Stimulated activated CD4-positive, alpha-beta T cell treated with anti-CD3 and anti-CD28 coated beads, TNF-alpha, amount 100 ng/mL, for 1 hour (primary cell): ENCODE measurements at regions not wholly inside any gene's neighbourhood (a gene's known extent, or its start where the extent isn't known, plus 50 kb on each side); places are given as distances from the start of the nearest gene placed in this dataset.

Experiments
- DNase-seq, 3 donors: peaks; one replicate each; pipeline ENCODE4 v3.0.0-alpha.2; 2020; ENCODE audit warnings: low read depth in 3 of 3, low spot score in 1 of 3

GRCh38 chr2:212945526-212945925 lies 205.9 kb downstream of the IKZF2 start:
- no peak for DNase-seq

DNA sequence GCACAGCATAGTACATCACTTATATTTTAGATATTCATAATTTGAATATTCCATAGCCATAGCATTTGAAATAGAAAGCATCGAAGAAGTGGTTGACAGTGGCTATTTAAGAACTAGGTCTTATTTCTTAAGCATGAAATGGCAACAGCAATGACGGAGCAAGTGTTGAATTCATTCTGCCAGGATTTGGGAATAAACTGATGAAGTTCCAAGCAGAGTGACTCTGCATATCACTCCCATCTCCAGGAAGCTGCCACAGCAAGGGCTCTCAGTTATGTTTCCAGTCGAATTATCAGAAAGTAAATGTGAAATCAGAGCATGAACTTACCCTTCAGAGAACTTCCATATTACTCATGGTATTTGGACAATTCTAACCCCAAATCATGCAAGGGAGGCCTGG lies 208.1 kb downstream of the IKZF2 start:
- no peak for DNase-seq

DNA sequence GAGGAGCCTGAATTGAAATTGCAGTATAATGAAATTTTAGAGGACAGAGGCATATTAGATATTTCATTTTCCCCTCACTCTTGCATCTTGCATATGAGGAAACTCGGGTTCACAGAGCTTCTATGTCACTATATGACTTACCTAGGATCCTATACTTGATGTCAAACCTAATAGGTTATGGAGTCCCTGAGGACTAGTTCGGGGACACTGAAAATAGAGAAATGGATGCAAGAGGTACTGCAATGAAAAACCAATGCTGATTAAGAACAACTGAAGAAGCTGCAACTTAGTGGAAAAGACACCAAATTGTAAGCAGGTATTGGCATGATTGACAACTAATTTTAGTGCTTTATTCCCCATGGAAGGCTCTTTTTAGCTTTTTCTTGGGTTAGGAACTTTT lies 210.1 kb downstream of the IKZF2 start:
- no peak for DNase-seq

DNA sequence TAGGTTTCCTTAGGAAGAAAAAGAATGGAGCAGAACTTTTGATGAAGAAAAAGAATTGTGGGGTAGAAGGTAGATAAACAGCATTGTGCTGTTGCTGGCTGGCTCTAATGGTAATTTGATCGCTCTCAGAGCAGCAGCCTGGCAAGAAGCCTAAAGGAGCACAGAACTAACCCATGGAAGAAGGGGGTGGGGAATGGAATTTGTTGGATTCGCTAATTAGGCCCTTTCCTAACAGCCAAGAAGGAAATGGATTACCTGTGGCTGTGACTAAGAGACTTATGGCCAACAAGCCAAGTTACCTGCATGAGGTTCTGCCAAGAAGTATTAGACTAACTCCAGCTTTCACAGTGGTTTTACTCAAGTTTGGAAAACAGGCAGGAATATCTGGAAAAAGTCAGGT lies 210.6 kb downstream of the IKZF2 start:
- DNase-seq, result no peak

DNA sequence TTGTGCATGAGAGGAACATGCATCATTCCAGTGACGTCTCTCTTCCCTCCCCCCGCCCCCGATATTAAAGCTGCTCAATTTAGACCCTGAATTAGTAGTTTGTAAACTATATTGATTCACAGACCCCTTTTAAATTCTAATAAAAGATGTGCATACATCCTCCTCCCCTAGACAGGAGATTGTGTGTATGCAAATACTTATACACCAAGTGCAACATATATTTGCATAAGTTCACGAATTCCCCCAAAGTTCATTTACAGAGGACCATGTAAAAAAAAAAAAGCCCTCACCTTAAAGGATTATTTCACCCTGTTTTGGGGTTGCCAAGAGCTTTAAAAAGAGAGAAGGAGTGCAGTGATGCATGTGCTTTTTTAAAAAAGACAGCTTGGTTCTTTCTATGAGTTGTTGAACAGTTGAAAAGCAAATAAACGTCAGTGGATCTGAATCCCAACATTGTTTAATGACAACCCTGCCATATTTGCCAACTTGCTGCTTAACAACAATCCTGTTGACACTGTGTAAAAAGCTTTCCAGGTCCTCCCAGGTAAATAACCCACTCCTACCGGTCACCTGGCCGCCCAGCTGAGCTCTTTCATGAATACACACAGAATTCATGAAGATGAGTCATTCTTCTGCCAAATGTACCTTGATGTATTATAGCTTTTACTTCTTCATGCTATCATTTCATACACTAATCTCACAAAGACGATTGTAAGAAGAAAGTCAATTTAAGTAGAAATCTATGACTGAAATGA lies 211.5 kb downstream of the IKZF2 start:
- no peak for DNase-seq

- DNase-seq, result no peak
These were observed 213.1 kb downstream of the IKZF2 start for GRCh38 chr2:212938144-212938793.

DNA sequence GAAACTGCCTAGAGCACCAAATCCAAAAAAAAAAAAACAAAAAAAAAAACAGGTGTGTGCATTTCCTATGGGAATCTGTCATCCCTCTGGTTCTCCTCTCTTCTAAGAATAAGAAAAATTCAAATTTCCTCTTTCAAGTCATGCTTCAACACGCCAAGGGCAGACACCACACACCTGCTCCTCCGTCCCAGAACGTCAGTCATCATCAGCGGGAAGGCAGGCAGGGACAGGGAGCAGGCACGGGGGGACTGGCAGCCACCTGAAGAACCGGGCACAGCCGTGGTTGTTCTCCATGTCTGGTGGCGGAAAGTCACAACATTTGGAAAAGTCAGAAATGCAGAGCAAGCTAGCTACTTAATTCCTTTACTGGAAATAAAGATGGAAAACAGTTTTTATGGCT lies 214.8 kb downstream of the IKZF2 start:
- no peak for DNase-seq

DNA sequence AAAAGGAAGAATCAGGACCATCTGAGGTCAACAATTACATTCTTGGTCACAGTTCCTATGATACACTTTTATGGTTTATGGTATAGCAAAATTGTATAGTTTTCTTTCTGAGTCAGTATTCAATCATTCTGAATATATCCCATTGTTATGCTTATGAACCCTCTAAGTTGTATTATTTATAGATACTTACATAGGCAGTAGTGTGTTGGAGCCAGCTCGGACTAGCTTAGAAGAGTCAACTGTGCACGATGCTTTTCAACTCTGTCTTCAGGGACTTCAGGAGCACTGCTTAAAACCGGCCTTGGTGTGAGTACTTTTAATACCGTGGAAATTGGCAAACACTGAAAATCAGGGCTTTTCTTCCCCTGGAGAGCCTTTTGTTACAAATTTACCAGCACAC lies 215.7 kb downstream of the IKZF2 start:
- no peak for DNase-seq

- DNase-seq, result no peak
These were observed 220.1 kb downstream of the IKZF2 start for GRCh38 chr2:212931271-212931670.

GRCh38 chr2:212930556-212931260 lies 220.7 kb downstream of the IKZF2 start:
- DNase-seq, result no peak

DNA sequence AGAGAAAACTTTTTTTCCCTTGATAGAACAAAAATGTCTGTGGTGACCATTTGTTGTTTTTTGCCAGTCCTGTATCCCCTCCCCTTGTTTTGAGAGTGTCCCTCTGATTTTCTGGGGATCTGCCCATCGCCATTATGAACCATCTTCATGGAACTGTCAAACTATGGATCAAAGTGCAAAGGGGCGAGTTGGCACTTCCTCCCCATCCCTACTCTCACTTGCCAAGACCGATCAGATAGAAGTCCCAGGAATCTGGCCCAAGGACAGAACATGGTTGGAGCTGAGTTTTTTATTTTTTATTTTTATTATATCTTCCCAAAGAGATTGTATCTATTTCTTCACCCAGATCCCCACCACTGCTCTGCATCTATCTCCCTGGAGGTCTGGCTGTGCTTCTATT lies 221.4 kb downstream of the IKZF2 start:
- no peak for DNase-seq

DNA sequence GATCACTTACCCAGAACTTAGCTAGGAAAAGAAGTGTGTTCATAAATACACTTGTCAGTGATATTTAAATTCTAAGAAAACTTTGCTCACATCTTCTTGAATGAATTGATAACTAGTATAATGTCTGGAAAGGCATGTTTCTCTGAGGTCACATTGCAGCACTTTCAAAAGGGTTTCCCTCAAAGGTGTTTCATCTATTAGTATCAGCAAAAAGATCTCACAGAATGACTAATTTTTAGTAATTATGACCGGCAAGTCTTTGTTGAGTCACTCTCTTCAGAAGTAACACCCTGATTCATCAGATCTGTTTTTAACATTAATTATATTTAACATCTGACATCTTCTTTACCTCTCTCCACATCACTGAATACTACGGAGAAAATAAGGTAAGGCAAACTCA lies 222.3 kb downstream of the IKZF2 start:
- no peak for DNase-seq

GRCh38 chr2:212928681-212929080 lies 222.7 kb downstream of the IKZF2 start:
- no peak for DNase-seq

DNA sequence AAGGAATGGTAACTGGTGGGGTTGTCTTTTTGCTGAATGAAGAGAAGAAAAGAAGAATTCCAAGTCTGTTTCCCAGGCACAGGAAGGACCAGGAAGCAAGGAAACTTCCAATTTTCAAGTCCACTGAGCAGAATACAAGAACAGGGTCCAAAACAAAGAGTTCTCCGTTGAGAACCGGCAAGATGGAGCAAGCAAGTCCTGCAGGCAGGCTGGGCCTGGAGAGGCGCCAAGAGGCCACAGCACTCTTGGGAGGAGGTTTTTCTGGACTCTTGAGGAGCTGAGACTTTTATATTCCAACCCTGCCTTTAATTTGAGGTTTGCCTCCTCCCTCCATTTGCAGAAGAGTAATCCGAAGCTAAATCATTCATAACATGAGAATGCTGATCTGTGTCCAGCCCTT lies 224.5 kb downstream of the IKZF2 start:
- DNase-seq, result no peak

- no peak for DNase-seq
These were observed 228.0 kb downstream of the IKZF2 start for GRCh38 chr2:212923393-212923792.

DNA sequence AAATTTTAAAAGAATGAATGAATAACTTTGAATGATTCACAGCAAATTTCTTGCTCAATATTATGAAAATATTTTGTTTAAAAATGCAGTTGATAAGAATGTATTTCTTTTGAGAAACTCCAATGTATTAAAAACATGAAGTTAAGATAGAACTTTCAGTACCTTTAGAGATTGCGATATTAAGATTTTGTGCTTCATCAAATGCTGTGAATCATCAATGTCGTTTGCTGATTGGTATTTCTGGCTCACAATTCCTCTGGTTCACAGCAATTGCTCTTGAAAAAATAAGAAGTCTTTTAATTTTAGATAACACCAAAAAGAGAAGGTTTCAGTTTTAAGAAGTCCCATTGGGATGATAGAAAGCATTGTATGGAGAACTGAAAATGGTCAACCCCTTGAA lies 228.7 kb downstream of the IKZF2 start:
- no peak for DNase-seq

DNA sequence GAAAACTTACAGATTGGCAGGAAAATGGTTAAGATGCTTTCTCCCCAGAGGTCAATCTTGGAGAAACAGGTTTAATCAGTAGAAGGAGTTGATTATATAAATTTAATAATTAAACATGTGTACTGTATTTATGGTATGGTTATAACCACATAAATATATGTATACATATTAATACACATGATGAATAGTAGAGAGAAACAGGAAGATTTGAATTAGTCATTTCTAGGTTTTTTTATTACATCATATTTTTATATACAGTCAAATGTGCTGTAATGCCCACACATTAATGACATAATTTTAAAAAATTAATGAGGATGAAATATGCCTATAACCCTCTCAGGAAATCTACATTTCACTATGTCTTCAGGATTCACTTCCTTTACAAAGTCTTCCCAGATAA lies 229.7 kb downstream of the IKZF2 start:
- DNase-seq, result no peak

DNA sequence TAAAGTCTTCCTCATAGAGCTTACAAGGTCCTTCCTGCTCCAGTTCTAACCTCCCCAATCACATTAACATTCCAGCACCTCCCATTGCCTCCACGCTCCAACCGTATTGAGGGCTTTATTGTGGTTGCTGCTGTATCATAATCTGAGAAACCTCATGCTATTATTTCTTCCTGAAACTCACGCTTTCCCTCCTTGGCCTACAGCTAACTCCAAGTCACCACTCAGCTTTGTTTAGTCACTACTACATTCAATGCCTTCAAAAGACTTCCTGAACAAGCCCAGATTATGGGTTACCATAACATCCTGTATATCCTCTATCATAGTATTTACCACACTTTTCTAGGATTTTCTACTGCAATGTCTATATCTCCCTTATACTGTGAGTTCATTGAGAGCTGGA lies 230.4 kb downstream of the IKZF2 start:
- no peak for DNase-seq

- DNase-seq, result no peak
These were observed 232.2 kb downstream of the IKZF2 start for GRCh38 chr2:212919238-212919637.

- DNase-seq, result no peak
These were observed 233.1 kb downstream of the IKZF2 start for GRCh38 chr2:212918336-212918735.

DNA sequence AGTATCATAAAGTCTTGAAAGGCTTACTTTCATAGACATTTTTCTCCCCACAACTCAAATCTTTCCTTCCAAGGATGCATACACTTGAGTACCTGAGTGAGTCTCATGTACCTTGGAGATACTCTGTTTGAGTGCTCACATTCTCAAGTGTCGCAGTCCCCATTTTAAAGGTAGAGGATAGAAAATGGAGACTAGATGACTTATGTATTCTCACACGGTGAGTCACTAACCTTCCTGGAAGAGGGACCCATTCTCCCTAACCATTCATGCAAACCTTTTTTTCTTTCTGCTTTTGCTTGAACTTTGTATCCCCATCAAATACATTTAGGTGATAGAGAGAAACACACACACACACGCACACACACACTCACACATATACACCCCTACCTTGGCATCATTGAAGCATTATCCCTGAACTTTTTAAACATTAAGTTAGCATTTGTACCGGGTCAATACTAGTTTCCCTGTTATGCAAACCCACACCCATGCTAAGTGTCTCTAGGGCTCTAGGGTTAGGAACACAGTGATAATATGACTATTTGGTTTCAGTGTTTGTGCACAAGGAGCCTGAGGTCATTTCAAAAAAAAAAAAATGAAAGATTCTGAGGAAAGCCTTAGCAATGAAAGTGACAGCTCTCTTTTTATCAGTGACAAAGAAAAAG lies 236.2 kb downstream of the IKZF2 start:
- DNase-seq, result no peak

DNA sequence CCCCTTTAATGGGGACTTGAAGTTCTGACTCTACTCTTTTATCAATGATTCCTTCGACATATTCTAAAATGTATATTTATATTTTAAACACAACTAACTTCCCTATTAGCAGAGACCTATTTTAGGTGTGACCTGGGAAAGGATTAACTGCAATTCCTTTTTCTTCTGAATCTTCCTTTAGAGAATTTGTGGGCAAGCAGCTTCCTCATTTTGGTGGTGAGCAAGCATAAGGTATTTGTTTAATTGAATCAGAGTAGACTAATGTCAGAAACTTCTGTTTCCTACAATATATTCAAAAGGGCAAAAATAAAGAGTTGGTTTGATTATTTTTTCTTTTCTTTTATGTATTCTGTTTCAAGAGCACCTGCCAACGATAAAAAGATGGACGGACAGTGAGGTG lies 237.0 kb downstream of the IKZF2 start:
- DNase-seq, result no peak
